ENCODE measurements at regions not wholly inside any gene's neighbourhood (a gene's known extent, or its start where the extent isn't known, plus 50 kb on each side); places are given as distances from the start of the nearest gene placed in this dataset.

DNA sequence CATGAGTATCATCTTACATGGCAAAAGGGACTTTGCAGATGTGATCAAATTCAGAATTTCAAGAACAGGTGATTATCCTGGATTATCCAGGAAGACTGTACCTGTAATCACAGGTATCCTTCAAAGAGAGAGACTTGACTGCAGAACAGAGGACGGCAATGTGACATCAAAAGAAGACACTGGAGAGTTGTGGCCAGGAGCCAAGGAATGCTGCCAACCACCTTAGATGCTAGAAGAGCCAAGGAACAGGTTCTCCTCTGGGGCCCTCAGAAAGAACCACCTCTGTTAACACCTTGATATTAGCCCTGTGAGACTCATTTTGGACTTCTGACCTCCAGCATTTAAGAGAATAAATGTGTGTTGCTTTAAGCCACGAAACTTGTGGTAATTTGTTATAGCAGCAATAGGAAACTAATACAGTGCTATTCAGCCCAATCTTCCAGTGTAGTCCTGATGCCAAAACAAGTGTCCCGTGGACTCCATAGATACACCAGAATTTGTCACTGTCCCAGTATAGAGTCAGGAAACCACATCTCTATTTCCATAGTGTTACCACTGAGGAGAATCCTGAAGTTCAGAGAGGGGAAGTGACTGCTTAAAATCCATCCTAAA, 330.6 kb upstream of the TLE3 start:
- no peak overlapping the region for H3T11ph ChIP-seq (ENCODE audit: low read length)
- no peak overlapping the region for H3K18ac ChIP-seq (ENCODE audit: insufficient read length, low read depth, low read length)
- H3K79me2 ChIP-seq (ENCODE audit: insufficient read depth, low read length) = no peaks in the 10 kb centered on the region
- no peak overlapping the region for H4K8ac ChIP-seq (replicated peaks; ENCODE audit: insufficient read length, low read depth, low read length)
- H3K4me1 ChIP-seq (ENCODE audit: insufficient read depth, low read length) = peaks cover 4% of the 10 kb centered on the region; the same call in 1 of the 2 replicates
- Mint-ChIP-seq H3K36me3 (ENCODE audit: insufficient read depth in 1 of 3, low read depth in 3 of 3) (peaks cover 0 to 15% (median 0%) of the 10 kb centered on the region in 3 experiments; a peak in 2 of 7 replicates), H3K4me1 (peaks cover 4 to 6% of the 10 kb centered on the region in 2 experiments), H3K27me3 (ENCODE audit: low read depth) (no peaks in the 10 kb centered on the region; the same call in none of the 2 replicates), H3K9me3 (peaks cover 0 to 7% of the 10 kb centered on the region in 2 experiments; a peak in 2 of 5 replicates), H3K27ac (no peak overlapping the region), H3K4me3 (no peak overlapping the region)
- H2AFZ ChIP-seq (ENCODE audit: low read length) = no peak overlapping the region
- H2AK5ac ChIP-seq (ENCODE audit: insufficient read length, low read length) = no peak overlapping the region
- TF ChIP-seq, protein P1, sequence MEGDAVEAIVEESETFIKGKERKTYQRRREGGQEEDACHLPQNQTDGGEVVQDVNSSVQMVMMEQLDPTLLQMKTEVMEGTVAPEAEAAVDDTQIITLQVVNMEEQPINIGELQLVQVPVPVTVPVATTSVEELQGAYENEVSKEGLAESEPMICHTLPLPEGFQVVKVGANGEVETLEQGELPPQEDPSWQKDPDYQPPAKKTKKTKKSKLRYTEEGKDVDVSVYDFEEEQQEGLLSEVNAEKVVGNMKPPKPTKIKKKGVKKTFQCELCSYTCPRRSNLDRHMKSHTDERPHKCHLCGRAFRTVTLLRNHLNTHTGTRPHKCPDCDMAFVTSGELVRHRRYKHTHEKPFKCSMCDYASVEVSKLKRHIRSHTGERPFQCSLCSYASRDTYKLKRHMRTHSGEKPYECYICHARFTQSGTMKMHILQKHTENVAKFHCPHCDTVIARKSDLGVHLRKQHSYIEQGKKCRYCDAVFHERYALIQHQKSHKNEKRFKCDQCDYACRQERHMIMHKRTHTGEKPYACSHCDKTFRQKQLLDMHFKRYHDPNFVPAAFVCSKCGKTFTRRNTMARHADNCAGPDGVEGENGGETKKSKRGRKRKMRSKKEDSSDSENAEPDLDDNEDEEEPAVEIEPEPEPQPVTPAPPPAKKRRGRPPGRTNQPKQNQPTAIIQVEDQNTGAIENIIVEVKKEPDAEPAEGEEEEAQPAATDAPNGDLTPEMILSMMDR (conservative IDR thresholded peaks at IDR 0.05) = no peak
- no peaks in the 10 kb centered on the region for H3K9me3 ChIP-seq (ENCODE audit: control insufficient read depth, low read depth, low read length)
- no peak overlapping the region for H2BK20ac ChIP-seq (ENCODE audit: low read depth, low read length, poor library complexity, severe bottlenecking)
- no peak overlapping the region for H4K91ac ChIP-seq (ENCODE audit: insufficient read length, low read depth, low read length)
- no peaks in the 10 kb centered on the region for H3K79me1 ChIP-seq (ENCODE audit: insufficient read depth, low read depth, low read length, poor library complexity, severe bottlenecking)
- H3K4ac ChIP-seq (ENCODE audit: low read depth, low read length) = no peak overlapping the region
- H3K56ac ChIP-seq (ENCODE audit: insufficient read length, low read depth, low read length) = no peak overlapping the region
- no peak overlapping the region for H2BK5ac ChIP-seq (ENCODE audit: insufficient read length, low read length)
- no peak overlapping the region for H4K5ac ChIP-seq (ENCODE audit: insufficient read length, low read depth, low read length)
- H2BK15ac ChIP-seq (ENCODE audit: low read depth, low read length) = no peak overlapping the region
- no peak overlapping the region for H3K23ac ChIP-seq (ENCODE audit: insufficient read length, low read depth, low read length)
- H3K23me2 ChIP-seq (ENCODE audit: insufficient read length, low read depth, low read length, poor library complexity, severe bottlenecking) = no peaks in the 10 kb centered on the region
- no peak overlapping the region for H3K14ac ChIP-seq (ENCODE audit: insufficient read depth, low read length)
- no peak overlapping the region for H2BK120ac ChIP-seq (ENCODE audit: low read depth, low read length, poor library complexity, severe bottlenecking)
- H3K27me3 ChIP-seq (ENCODE audit: insufficient read depth, low read length) = no peaks in the 10 kb centered on the region
- H3K4me2 ChIP-seq (ENCODE audit: insufficient read depth, insufficient read length, low read length) = no peak overlapping the region
- WGBS (ENCODE audit: extremely low coverage, insufficient read length, low lambda C conversion rate) = no CpG with 5 or more reads among the region's 3 CpGs
- no peaks in the 10 kb centered on the region for H4K20me1 ChIP-seq (ENCODE audit: control insufficient read depth, insufficient read depth, insufficient read length)
- no peak overlapping the region for H2BK12ac ChIP-seq (ENCODE audit: insufficient read length, low read depth, low read length)
- no peak for DNase-seq
- H3K27ac ChIP-seq (ENCODE audit: insufficient read length, low read depth, low read length) = no peak overlapping the region
- H3K9ac ChIP-seq (ENCODE audit: extremely low read depth, insufficient read length, low read length) = no peak overlapping the region
